GM18870 (cell line): ENCODE measurements at regions not wholly inside any gene's neighbourhood (a gene's known extent, or its start where the extent isn't known, plus 50 kb on each side); places are given as distances from the start of the nearest gene placed in this dataset.
"Not testable (repeated sequence)": the region's sequence is repeated elsewhere in the genome, so short reads cannot be mapped to it uniquely, and the experiment has no call there.

Experiments
- ATAC-seq: cut with Tn5 transposase; IDR thresholded peaks from one replicate; pipeline ENCODE4 v1.9.1; 2021; ENCODE audit warnings: moderate library complexity; ENCODE audit not compliant: unreplicated experiment

- peak; percentile 94 for ATAC-seq
These were observed 250.5 kb upstream of the PRKX start for GRCh38 chrX:3963980-3964379.

- ATAC-seq: peak; percentile 45
These were observed 249.3 kb upstream of the PRKX start for GRCh38 chrX:3962511-3963311.

GRCh38 chrX:3960952-3961351, 247.5 kb upstream of the PRKX start:
- no peak for ATAC-seq

- no peak for ATAC-seq
These were observed 238.4 kb upstream of the PRKX start for GRCh38 chrX:3951859-3952258.

- no peak for ATAC-seq
These were observed 236.9 kb upstream of the PRKX start for GRCh38 chrX:3950373-3950772.

- ATAC-seq: no peak
These were observed 230.5 kb upstream of the PRKX start for GRCh38 chrX:3943965-3944364.

- ATAC-seq: peak; percentile 55
These were observed 226.7 kb upstream of the PRKX start for GRCh38 chrX:3940000-3940610.

- no peak for ATAC-seq
These were observed 225.1 kb upstream of the PRKX start for GRCh38 chrX:3938587-3938986.

- ATAC-seq: not testable (repeated sequence)
These were observed 221.7 kb upstream of the PRKX start for GRCh38 chrX:3935196-3935595.

- ATAC-seq: peak; percentile 90
These were observed 207.1 kb upstream of the PRKX start for GRCh38 chrX:3920424-3921017.

- ATAC-seq: not testable (repeated sequence)
These were observed 206.4 kb upstream of the PRKX start for GRCh38 chrX:3919668-3920423.

GRCh38 chrX:3914813-3915212, 201.4 kb upstream of the PRKX start:
- not testable (repeated sequence) for ATAC-seq

- ATAC-seq: not testable (repeated sequence)
These were observed 200.6 kb upstream of the PRKX start for GRCh38 chrX:3914059-3914458.

- not testable (repeated sequence) for ATAC-seq
These were observed 197.6 kb upstream of the PRKX start for GRCh38 chrX:3911012-3911411.

- ATAC-seq: not testable (repeated sequence)
These were observed 197.2 kb upstream of the PRKX start for GRCh38 chrX:3910611-3911010.

GRCh38 chrX:3905522-3906258, 192.2 kb upstream of the PRKX start:
- ATAC-seq: not testable (repeated sequence)

GRCh38 chrX:3902222-3902621, 188.8 kb upstream of the PRKX start:
- not testable (repeated sequence) for ATAC-seq

- ATAC-seq: not testable (repeated sequence)
These were observed 183.3 kb upstream of the PRKX start for GRCh38 chrX:3896755-3897154.

- ATAC-seq: peak; percentile 36
These were observed 169.1 kb upstream of the PRKX start for GRCh38 chrX:3882553-3882920.

- peak; percentile 85 for ATAC-seq
These were observed 168.6 kb upstream of the PRKX start for GRCh38 chrX:3881898-3882552.
